ENCODE measurements at regions not wholly inside any gene's neighbourhood (a gene's known extent, or its start where the extent isn't known, plus 50 kb on each side); places are given as distances from the start of the nearest gene placed in this dataset.

DNA sequence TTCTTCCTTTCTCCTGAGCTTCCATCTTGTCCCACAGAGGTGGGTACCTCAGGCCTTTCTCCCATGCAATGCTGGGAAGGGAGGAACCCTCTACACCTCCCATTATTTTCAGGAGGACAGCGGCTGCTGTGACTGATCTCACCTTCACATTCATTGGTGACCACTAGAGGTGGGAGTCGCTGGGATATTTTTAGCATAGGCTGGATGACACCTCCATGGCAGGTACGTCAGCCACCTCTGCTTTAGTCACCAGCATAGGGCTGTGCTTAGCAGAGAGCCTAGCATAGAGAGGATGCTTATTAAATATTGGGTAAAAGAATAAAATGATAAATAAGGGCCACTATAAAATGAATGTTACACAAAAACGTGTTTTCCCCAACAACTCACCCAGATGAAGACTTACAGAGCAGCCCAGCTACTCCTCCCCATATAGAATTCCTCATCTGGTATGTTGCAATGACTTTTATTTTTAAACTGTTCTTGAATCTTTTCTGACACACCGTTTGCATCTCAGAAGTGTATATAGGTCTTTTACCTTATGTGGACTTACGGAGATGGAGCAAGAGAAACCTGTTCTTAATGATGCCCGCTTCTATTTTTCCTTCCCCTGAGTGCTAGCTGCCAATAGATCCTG, 60.9 kb upstream of the SORBS2 start:
- H3K4me3 ChIP-seq (ENCODE audit: low read length) = no peak overlapping the region
- peak; percentile 34 for DNase-seq (ENCODE audit: low read depth)
- TF ChIP-seq CTCF (conservative IDR thresholded peaks at IDR 0.05; ENCODE audit: low read length) = no peak

GRCh38 chr4:185874516-185875230, 62.7 kb upstream of the SORBS2 start:
- H3K4me3 ChIP-seq (ENCODE audit: low read length) = no peak overlapping the region
- peak; percentile 39 for DNase-seq (ENCODE audit: low read depth)
- TF ChIP-seq CTCF (conservative IDR thresholded peaks at IDR 0.05; ENCODE audit: low read length) = no peak

GRCh38 chr4:185875316-185875907, 63.4 kb upstream of the SORBS2 start:
- no peak for TF ChIP-seq CTCF (conservative IDR thresholded peaks at IDR 0.05; ENCODE audit: low read length)
- DNase-seq (ENCODE audit: low read depth) = no peak
- no peak overlapping the region for H3K4me3 ChIP-seq (ENCODE audit: low read length)

DNA sequence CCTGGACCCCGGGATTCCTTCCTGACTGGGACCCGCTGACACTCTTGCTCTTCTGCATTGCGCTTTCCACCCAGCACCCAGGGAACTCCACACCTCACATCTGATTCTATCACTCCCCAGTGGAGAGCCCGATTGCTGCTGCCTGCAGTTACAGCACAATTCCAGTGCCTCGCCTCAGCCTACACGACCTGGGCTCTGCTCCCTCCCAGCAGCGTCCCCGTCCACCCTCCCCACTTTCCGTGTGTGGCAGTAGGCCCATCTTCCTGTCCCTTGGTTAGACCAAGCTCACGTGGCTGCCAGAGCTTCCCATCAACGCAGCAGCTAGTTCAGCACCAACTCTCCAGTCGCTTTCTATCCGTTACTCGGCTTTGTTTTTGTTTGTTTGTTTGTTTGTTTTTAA, 66.6 kb upstream of the SORBS2 start:
- TF ChIP-seq CTCF (conservative IDR thresholded peaks at IDR 0.05; ENCODE audit: low read length) = no peak
- DNase-seq (ENCODE audit: low read depth) = no peak
- H3K4me3 ChIP-seq (ENCODE audit: low read length) = no peak overlapping the region

- DNase-seq (ENCODE audit: low read depth) = peak; percentile 18
- no peak overlapping the region for H3K4me3 ChIP-seq (ENCODE audit: low read length)
- no peak for TF ChIP-seq CTCF (conservative IDR thresholded peaks at IDR 0.05; ENCODE audit: low read length)
Observed at GRCh38 chr4:185879666-185880312, 67.8 kb upstream of the SORBS2 start.

- TF ChIP-seq CTCF (conservative IDR thresholded peaks at IDR 0.05; ENCODE audit: low read length) = no peak
- DNase-seq (ENCODE audit: low read depth) = no peak
- no peak overlapping the region for H3K4me3 ChIP-seq (ENCODE audit: low read length)
Observed at GRCh38 chr4:185880571-185880970, 68.6 kb upstream of the SORBS2 start.
